ENCODE measurements at regions not wholly inside any gene's neighbourhood (a gene's known extent, or its start where the extent isn't known, plus 50 kb on each side); places are given as distances from the start of the nearest gene placed in this dataset.

GRCh38 chr10:71092812-71093401, 119.5 kb upstream of the UNC5B start:
- no TSS peak for BruUV-seq (replicated peaks)
- H3K79me1 ChIP-seq (ENCODE audit: low read depth in 1 of 2, low read length in 2 of 2), result no peaks in the 10 kb centered on the region
- H4K5ac ChIP-seq (ENCODE audit: low read depth, low read length), result no peak overlapping the region
- no peak overlapping the region for H2AK5ac ChIP-seq (ENCODE audit: low read depth, low read length)
- H2AFZ ChIP-seq (replicated peaks; ENCODE audit: low read length, poor library complexity), result no peak overlapping the region
- in situ Hi-C loops (cut with MboI; ENCODE audit: low sequenced_read_pairs) (no loop called here), dilution Hi-C loops (cut with HindIII; ENCODE audit: low sequenced_read_pairs, unreplicated experiment) (no loop called here), intact Hi-C loops (cut with micrococcal nuclease) (no loop called here)
- H3K27ac ChIP-seq (ENCODE audit: insufficient read depth, low read length), result no peak overlapping the region
- no peaks in the 10 kb centered on the region for H3K9me3 ChIP-seq (ENCODE audit: control insufficient read depth, insufficient read depth, low read length)
- H3K23ac ChIP-seq (ENCODE audit: low read depth, low read length), result no peak overlapping the region
- no peaks in the 10 kb centered on the region for H3K36me3 ChIP-seq (ENCODE audit: control insufficient read depth, insufficient read depth, low read length)
- ATAC-seq (ENCODE audit: low read depth) (no peak), DNase-seq (no peak)
- H3K27me3 ChIP-seq (ENCODE audit: control insufficient read depth, insufficient read depth, low read length), result peaks cover 2% of the 10 kb centered on the region; the same call in 1 of the 2 replicates
- H3K4ac ChIP-seq (ENCODE audit: low read depth, low read length), result no peak overlapping the region
- no peak overlapping the region for H3K9ac ChIP-seq (ENCODE audit: low read depth, low read length)
- WGBS, 2 experiments (ENCODE audit: extremely low coverage in 2 of 2, insufficient read length in 1 of 2), result 22% methylated on average over 1 of the region's 4 CpGs; no CpG with 5 or more reads in 1 of the 2 experiments
- no peaks in the 10 kb centered on the region for H4K20me1 ChIP-seq (ENCODE audit: insufficient read depth, low read length)
- no peak overlapping the region for H2BK5ac ChIP-seq (ENCODE audit: low read depth, low read length, poor library complexity, severe bottlenecking)
- ChIA-PET POLR2A (ENCODE audit: unreplicated experiment) (no interaction called here), CTCF (interaction anchor here (0.6 kb wide), 1 partner anchor 12 kb away, joined by 3 read pairs; no protein-coding TSS in a partner anchor)
- H3K14ac ChIP-seq (replicated peaks; ENCODE audit: low read depth, low read length), result no peak overlapping the region
- no peak overlapping the region for H4K91ac ChIP-seq (ENCODE audit: insufficient read depth, low read depth, low read length)
- H2BK20ac ChIP-seq (ENCODE audit: low read depth, low read length), result no peak overlapping the region
- TF ChIP-seq CHD1 (IDR thresholded peaks at IDR 0.05; ENCODE audit: low read depth, low read length), result no peak
- TF ChIP-seq RAD21 (IDR thresholded peaks at IDR 0.05; ENCODE audit: low read length), result no peak
- H3K56ac ChIP-seq (ENCODE audit: extremely low read depth, insufficient read depth, low read length), result no peak overlapping the region
- H3K4me3 ChIP-seq (ENCODE audit: insufficient read depth, low read depth, low read length), result no peak overlapping the region
- no peak overlapping the region for H3K4me2 ChIP-seq (ENCODE audit: low read depth, low read length)
- H3K4me1 ChIP-seq (ENCODE audit: control insufficient read depth, insufficient read depth, low read length), result no peaks in the 10 kb centered on the region
- H2BK120ac ChIP-seq (ENCODE audit: low read depth, low read length), result no peak overlapping the region
- no peaks in the 10 kb centered on the region for H3K9me1 ChIP-seq (ENCODE audit: insufficient read depth, low read length)
- H3K18ac ChIP-seq (ENCODE audit: low read depth, low read length), result no peak overlapping the region
- H2BK15ac ChIP-seq (ENCODE audit: low read depth, low read length), result no peak overlapping the region
- H4K8ac ChIP-seq (ENCODE audit: low read depth in 2 of 2, low read length in 2 of 2), result no peak overlapping the region
- H2AK9ac ChIP-seq (replicated peaks; ENCODE audit: low read depth, low read length, poor library complexity), result no peak overlapping the region

Measured in IMR-90 (cell line).